Fibroblast of pulmonary artery (primary cell): ENCODE measurements at regions not wholly inside any gene's neighbourhood (a gene's known extent, or its start where the extent isn't known, plus 50 kb on each side); places are given as distances from the start of the nearest gene placed in this dataset.

ENCODE experiments used
- DNase-seq: peaks from one replicate; pipeline ENCODE4 v3.0.0-alpha.2; 2010; ENCODE audit warnings: low read depth
- H3K4me3 ChIP-seq: replicated peaks from 2 replicates; pipeline ENCODE4 v1.5.1; 2011; ENCODE audit warnings: low read depth, mild to moderate bottlenecking, control low read depth, low read length, moderate library complexity
- CTCF ChIP-seq: IDR thresholded peaks from 2 replicates; pipeline ENCODE4 v1.5.1; 2011; ENCODE audit warnings: mild to moderate bottlenecking, control low read depth, low read length, inconsistent platforms; ENCODE audit errors: missing control alignments

- peak; percentile 28 for DNase-seq
- no peak overlapping the region for H3K4me3 ChIP-seq
- no peak for TF ChIP-seq CTCF
Observed at GRCh38 chr7:142548978-142549377, 200.3 kb upstream of the PRSS1 start.

GRCh38 chr7:142546452-142546851, 202.8 kb upstream of the PRSS1 start:
- DNase-seq: no peak
- TF ChIP-seq CTCF: no peak

GRCh38 chr7:142542942-142543341, 206.3 kb upstream of the PRSS1 start:
- DNase-seq: peak; percentile 29
- TF ChIP-seq CTCF: no peak
- H3K4me3 ChIP-seq: no peak overlapping the region

More at GRCh38 chr7:142546452-142546851, 202.8 kb upstream of the PRSS1 start:
- H3K4me3 ChIP-seq: no peak overlapping the region

GRCh38 chr7:142542105-142542504, 207.2 kb upstream of the PRSS1 start:
- DNase-seq: no peak
- TF ChIP-seq CTCF: no peak
- H3K4me3 ChIP-seq: no peak overlapping the region

- no peak for DNase-seq
- no peak overlapping the region for H3K4me3 ChIP-seq
- TF ChIP-seq CTCF: no peak
Observed at GRCh38 chr7:142540371-142540770, 208.9 kb upstream of the PRSS1 start.

GRCh38 chr7:142539901-142540300, 209.4 kb upstream of the PRSS1 start:
- peak; percentile 54 for DNase-seq
- no peak for TF ChIP-seq CTCF

GRCh38 chr7:142537760-142538159, 211.5 kb upstream of the PRSS1 start:
- no peak for DNase-seq
- no peak for TF ChIP-seq CTCF
- H3K4me3 ChIP-seq: no peak overlapping the region

More at GRCh38 chr7:142539901-142540300, 209.4 kb upstream of the PRSS1 start:
- no peak overlapping the region for H3K4me3 ChIP-seq
